CD14-positive monocyte (primary cell): ENCODE measurements at regions not wholly inside any gene's neighbourhood (a gene's known extent, or its start where the extent isn't known, plus 50 kb on each side); places are given as distances from the start of the nearest gene placed in this dataset.

Source experiments
- DNase-seq, 3 donors: peaks; one replicate each; pipeline ENCODE4 v3.0.0-alpha.2; 2011 to 2022
- H2AFZ ChIP-seq: 2 replicates; pipeline ENCODE4 v1.6.0; 2012; ENCODE audit warnings: mild to moderate bottlenecking, low read depth, low read length, inconsistent platforms; ENCODE audit not compliant: insufficient read depth, poor library complexity, severe bottlenecking
- H3K27ac ChIP-seq, 2 donors: 1 replicate in 1 of 2; 2 replicates in 1 of 2; pipeline ENCODE4 v1.5.1; 2012 to 2013; ENCODE audit warnings: low read length in 2 of 2, control low read depth in 1 of 2, inconsistent platforms in 1 of 2, low read depth in 1 of 2, mild to moderate bottlenecking in 1 of 2
- H3K27me3 ChIP-seq, 2 donors: one replicate each; pipeline versions ENCODE4 v1.6.0 to v1.6.1; 2011 to 2013; ENCODE audit warnings: low read length in 2 of 2; ENCODE audit not compliant: control insufficient read depth in 2 of 2, insufficient read depth in 2 of 2
- H3K36me3 ChIP-seq, 2 donors: replicated peaks in 1 of 2; 1 replicate in 1 of 2; 2 replicates in 1 of 2; pipeline versions ENCODE4 v1.5.1 to v1.6.1; 2012 to 2013; ENCODE audit warnings: low read length in 2 of 2, control low read depth in 1 of 2, inconsistent platforms in 1 of 2, mild to moderate bottlenecking in 1 of 2; ENCODE audit not compliant: insufficient read depth in 2 of 2, control insufficient read depth in 1 of 2
- H3K4me1 ChIP-seq, 2 donors: 1 replicate in 1 of 2; 2 replicates in 1 of 2; pipeline versions ENCODE4 v1.5.1 to v1.6.1; 2012 to 2013; ENCODE audit warnings: low read length in 2 of 2, control low read depth in 1 of 2, inconsistent platforms in 1 of 2, mild to moderate bottlenecking in 1 of 2, moderate library complexity in 1 of 2; ENCODE audit not compliant: insufficient read depth in 2 of 2, control insufficient read depth in 1 of 2
- H3K4me2 ChIP-seq: replicated peaks from 2 replicates; pipeline ENCODE3; 2012; ENCODE audit warnings: low read length, moderate library complexity, mild to moderate bottlenecking; ENCODE audit not compliant: poor library complexity, severe bottlenecking; ENCODE audit errors: extremely low read depth
- H3K4me3 ChIP-seq, 3 experiments: fragments of 200-600 bp in 1 of 3; sonication (generic) in 1 of 3; replicated peaks in 1 of 3; 1 replicate in 2 of 3; 2 replicates in 1 of 3; pipeline ENCODE4 v1.5.1; 2011 to 2013; ENCODE audit warnings: low read length in 3 of 3, mild to moderate bottlenecking in 3 of 3, control low read depth in 2 of 3, low read depth in 2 of 3, inconsistent platforms in 1 of 3, moderate library complexity in 1 of 3
- H3K79me2 ChIP-seq: 2 replicates; pipeline ENCODE4 v1.6.0; 2012; ENCODE audit warnings: mild to moderate bottlenecking, control low read depth, inconsistent platforms, low read length, moderate library complexity; ENCODE audit not compliant: insufficient read depth
- H3K9ac ChIP-seq: 2 replicates; pipeline ENCODE4 v1.6.0; 2017; ENCODE audit warnings: low read length, mild to moderate bottlenecking; ENCODE audit not compliant: insufficient read depth, poor library complexity, severe bottlenecking
- H3K9me3 ChIP-seq, 2 donors: replicated peaks in 1 of 2; 1 replicate in 1 of 2; 2 replicates in 1 of 2; pipeline versions ENCODE4 v1.5.1 to v1.6.1; 2012 to 2013; ENCODE audit warnings: low read length in 2 of 2, control low read depth in 1 of 2; ENCODE audit not compliant: control insufficient read depth in 1 of 2, insufficient read depth in 1 of 2
- H4K20me1 ChIP-seq: 2 replicates; pipeline ENCODE4 v1.6.0; 2012; ENCODE audit warnings: mild to moderate bottlenecking, low read length, control low read depth, moderate library complexity; ENCODE audit not compliant: insufficient read depth
- H3K27ac Mint-ChIP-seq, 7 donors: one replicate each; pipeline ENCODE4 v1.8.0; 2020; ENCODE audit warnings: mild to moderate bottlenecking in 7 of 7, mixed read lengths in 7 of 7, moderate library complexity in 6 of 7, inconsistent platforms in 2 of 7
- H3K27me3 Mint-ChIP-seq, 3 donors: one replicate each; pipeline ENCODE4 v1.8.0; 2021 to 2022; ENCODE audit warnings: low read depth in 3 of 3, mild to moderate bottlenecking in 3 of 3, mixed read lengths in 3 of 3, moderate library complexity in 3 of 3, inconsistent platforms in 1 of 3
- H3K36me3 Mint-ChIP-seq, 2 donors: one replicate each; pipeline ENCODE4 v1.8.0; 2020; ENCODE audit warnings: mixed read lengths in 2 of 2, inconsistent platforms in 1 of 2, mild to moderate bottlenecking in 1 of 2
- H3K4me1 Mint-ChIP-seq: one replicate; pipeline ENCODE4 v1.8.0; 2020; ENCODE audit warnings: mild to moderate bottlenecking, mixed read lengths
- H3K4me3 Mint-ChIP-seq, 2 donors: one replicate each; pipeline ENCODE4 v1.8.0; 2020; ENCODE audit warnings: mild to moderate bottlenecking in 2 of 2, mixed read lengths in 2 of 2, moderate library complexity in 1 of 2
- H3K9me3 Mint-ChIP-seq, 7 donors: one replicate each; pipeline ENCODE4 v1.8.0; 2020 to 2022; ENCODE audit warnings: mixed read lengths in 7 of 7, mild to moderate bottlenecking in 6 of 7, moderate library complexity in 6 of 7, inconsistent platforms in 2 of 7
- WGBS: methylation state at CpG from one replicate; pipeline ENCODE4 v1.1.5; 2013; ENCODE audit warnings: missing lambda C conversion rate; ENCODE audit not compliant: insufficient coverage; 5-methylcytosine and 5-hydroxymethylcytosine counted together
- intact Hi-C, 2 donors: fragments of 100-400 bp; cut with micrococcal nuclease; formaldehyde crosslinking; loops; one replicate each; pipeline versions ENCODE4 v1.15.0 to v1.15.1; 2023
- TF ChIP-seq, protein P1 (sequence below): fragments of 200-600 bp; IDR thresholded peaks from one replicate; pipeline ENCODE4 v1.8.0; 2022; ENCODE audit warnings: antibody characterized with exemption, mild to moderate bottlenecking

DNA sequence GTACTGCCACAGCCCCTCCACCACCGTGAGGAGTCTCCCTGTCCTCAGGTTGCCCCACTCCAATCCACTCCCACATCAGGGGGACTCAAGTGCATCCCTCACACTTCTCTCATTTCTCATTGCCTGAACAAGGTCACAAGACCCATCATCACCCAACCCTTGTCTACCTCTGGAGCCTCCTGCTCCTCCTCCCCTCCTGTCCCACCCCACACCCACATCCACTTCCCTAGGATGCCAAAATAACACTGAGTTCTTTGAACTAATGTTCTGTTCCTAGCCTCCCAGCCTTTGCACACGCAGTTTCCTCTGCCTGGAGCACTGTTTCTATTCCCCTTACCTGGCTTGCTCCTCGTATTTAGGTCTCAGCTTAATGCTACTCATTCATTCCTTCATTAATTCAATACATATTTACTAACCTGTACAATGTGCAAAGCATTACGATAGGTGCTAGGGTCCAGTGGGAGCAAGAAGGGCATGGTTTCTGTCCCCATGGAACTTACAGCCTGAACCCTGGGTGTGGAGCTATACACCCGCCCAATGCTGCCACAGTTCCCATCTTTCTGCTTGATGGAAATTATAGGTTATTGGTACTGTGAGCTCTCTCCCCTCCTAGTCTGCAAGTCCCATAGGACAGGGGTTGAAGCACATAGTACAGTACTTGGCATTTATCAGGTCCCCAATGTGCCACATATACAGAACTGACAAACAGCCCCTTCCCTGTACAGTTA, 96.1 kb upstream of the GRIK3 start:
- Mint-ChIP-seq H3K9me3 (peaks cover 0 to 7% (median 2%) of the 10 kb centered on the region in 7 donors), H3K27me3 (peaks cover 1 to 12% (median 6%) of the 10 kb centered on the region in 3 donors), H3K4me3 (no peak overlapping the region), H3K36me3 (no peaks in the 10 kb centered on the region), H3K27ac (no peak overlapping the region), H3K4me1 (no peaks in the 10 kb centered on the region)
- Histone ChIP-seq H4K20me1 (no peaks in the 10 kb centered on the region), H3K36me3 (no peaks in the 10 kb centered on the region), H3K79me2 (no peaks in the 10 kb centered on the region), H3K27ac (no peak overlapping the region), H3K4me2 (no peak overlapping the region), H3K4me1 (no peaks in the 10 kb centered on the region), H3K9ac (no peak overlapping the region), H2AFZ (no peak overlapping the region), H3K27me3 (no peaks in the 10 kb centered on the region), H3K4me3 (no peak overlapping the region), H3K9me3 (no peaks in the 10 kb centered on the region)
- intact Hi-C loops = no loop called here
- no peak for DNase-seq
- TF ChIP-seq, protein P1, sequence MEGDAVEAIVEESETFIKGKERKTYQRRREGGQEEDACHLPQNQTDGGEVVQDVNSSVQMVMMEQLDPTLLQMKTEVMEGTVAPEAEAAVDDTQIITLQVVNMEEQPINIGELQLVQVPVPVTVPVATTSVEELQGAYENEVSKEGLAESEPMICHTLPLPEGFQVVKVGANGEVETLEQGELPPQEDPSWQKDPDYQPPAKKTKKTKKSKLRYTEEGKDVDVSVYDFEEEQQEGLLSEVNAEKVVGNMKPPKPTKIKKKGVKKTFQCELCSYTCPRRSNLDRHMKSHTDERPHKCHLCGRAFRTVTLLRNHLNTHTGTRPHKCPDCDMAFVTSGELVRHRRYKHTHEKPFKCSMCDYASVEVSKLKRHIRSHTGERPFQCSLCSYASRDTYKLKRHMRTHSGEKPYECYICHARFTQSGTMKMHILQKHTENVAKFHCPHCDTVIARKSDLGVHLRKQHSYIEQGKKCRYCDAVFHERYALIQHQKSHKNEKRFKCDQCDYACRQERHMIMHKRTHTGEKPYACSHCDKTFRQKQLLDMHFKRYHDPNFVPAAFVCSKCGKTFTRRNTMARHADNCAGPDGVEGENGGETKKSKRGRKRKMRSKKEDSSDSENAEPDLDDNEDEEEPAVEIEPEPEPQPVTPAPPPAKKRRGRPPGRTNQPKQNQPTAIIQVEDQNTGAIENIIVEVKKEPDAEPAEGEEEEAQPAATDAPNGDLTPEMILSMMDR = no peak
- WGBS = 75% methylated on average over 3 of the region's 5 CpGs

DNA sequence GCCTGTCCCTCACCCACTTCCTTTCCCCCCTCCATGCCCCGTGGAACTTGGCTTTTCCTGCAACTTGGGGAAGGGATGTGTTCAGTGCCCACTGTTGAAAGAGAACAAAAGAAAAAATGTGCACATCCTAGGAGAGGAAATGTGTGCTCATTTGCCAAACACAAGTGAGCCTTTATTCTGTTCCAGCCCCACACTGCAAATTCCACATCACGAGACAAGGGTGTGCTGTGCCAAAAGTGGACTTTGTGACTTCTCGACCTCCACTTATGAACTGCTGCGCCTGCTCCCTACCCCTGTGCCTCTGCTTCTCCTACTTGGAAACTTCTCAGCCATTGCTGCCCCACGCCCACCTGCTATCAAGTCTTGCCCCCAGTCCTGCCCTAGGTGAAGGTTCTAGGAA, 97.0 kb upstream of the GRIK3 start:
- no peaks in the 10 kb centered on the region for H3K9me3 ChIP-seq
- H3K4me2 ChIP-seq = no peak overlapping the region
- H4K20me1 ChIP-seq = no peaks in the 10 kb centered on the region
- H2AFZ ChIP-seq = no peak overlapping the region
- H3K27me3 Mint-ChIP-seq = peaks cover 3 to 9% (median 3%) of the 10 kb centered on the region in 3 donors
- H3K36me3 Mint-ChIP-seq = no peaks in the 10 kb centered on the region
- no peaks in the 10 kb centered on the region for H3K4me1 ChIP-seq
- no peaks in the 10 kb centered on the region for H3K79me2 ChIP-seq
- H3K27ac ChIP-seq = no peak overlapping the region
- intact Hi-C loops = no loop called here
- H3K4me3 ChIP-seq = no peak overlapping the region
- H3K27me3 ChIP-seq = no peaks in the 10 kb centered on the region
- TF ChIP-seq, protein P1 = no peak
- no peaks in the 10 kb centered on the region for H3K4me1 Mint-ChIP-seq
- WGBS = 96% methylated on average over 4 of the region's 5 CpGs
- no peaks in the 10 kb centered on the region for H3K36me3 ChIP-seq
- H3K4me3 Mint-ChIP-seq = no peak overlapping the region
- peaks cover 0 to 7% (median 2%) of the 10 kb centered on the region in 7 donors for H3K9me3 Mint-ChIP-seq
- no peak for DNase-seq
- no peak overlapping the region for H3K9ac ChIP-seq
- H3K27ac Mint-ChIP-seq = no peak overlapping the region
